Gastroesophageal sphincter (tissue), 4 donors: ENCODE measurements at regions not wholly inside any gene's neighbourhood (a gene's known extent, or its start where the extent isn't known, plus 50 kb on each side); places are given as distances from the start of the nearest gene placed in this dataset.

Experiments
- ATAC-seq: fragments of 150-250 bp; one replicate; pipeline ENCODE4 v1.9.1; 2016; ENCODE audit warnings: mild to moderate bottlenecking, moderate library complexity
- H3K27ac ChIP-seq, 4 donors: fragments of 200-600 bp; sonication (generic) in 3 of 4; 1 replicate in 3 of 4; 2 replicates in 1 of 4; pipeline ENCODE4 v1.5.1; 2016 to 2019
- H3K27me3 ChIP-seq: fragments of 200-600 bp; sonication (generic); one replicate; pipeline ENCODE4 v1.5.1; 2019
- H3K36me3 ChIP-seq, 2 donors: fragments of 200-600 bp; sonication (generic); one replicate each; pipeline ENCODE4 v1.5.1; 2019; ENCODE audit warnings: control low read depth in 1 of 2
- H3K4me1 ChIP-seq, 3 donors: fragments of 200-600 bp; sonication (generic); 1 replicate in 2 of 3; 2 replicates in 1 of 3; pipeline ENCODE4 v1.5.1; 2016 to 2019; ENCODE audit warnings: control low read depth in 2 of 3
- H3K4me3 ChIP-seq, 2 donors: fragments of 200-600 bp; sonication (generic); one replicate each; pipeline ENCODE4 v1.5.1; 2019; ENCODE audit warnings: mild to moderate bottlenecking in 1 of 2, moderate library complexity in 1 of 2
- H3K9me3 ChIP-seq, 3 donors: fragments of 200-600 bp; sonication (generic); one replicate each; pipeline ENCODE4 v1.5.1; 2017 to 2019; ENCODE audit warnings: control low read depth in 2 of 3
- EP300 ChIP-seq: sonication (generic); formaldehyde crosslinking; IDR thresholded peaks from one replicate; pipeline ENCODE4 v1.6.1; 2017; ENCODE audit warnings: antibody characterized with exemption, mild to moderate bottlenecking
- POLR2A ChIP-seq, 2 donors: fragments of 450-650 bp; IDR thresholded peaks; one replicate each; pipeline ENCODE4 v1.6.1; 2017; ENCODE audit warnings: antibody characterized with exemption in 2 of 2, mild to moderate bottlenecking in 2 of 2, moderate library complexity in 1 of 2
- POLR2AphosphoS5 ChIP-seq: sonication (generic); formaldehyde crosslinking; IDR thresholded peaks from one replicate; pipeline ENCODE4 v1.6.1; 2017; ENCODE audit warnings: antibody characterized with exemption
- WGBS, 2 donors: methylation state at CpG; one replicate each; pipeline ENCODE4 v1.1.5; 2018; ENCODE audit warnings: low coverage in 1 of 2; 5-methylcytosine and 5-hydroxymethylcytosine counted together
- TF ChIP-seq, protein P1 (sequence below), 4 experiments: fragments of 200-600 bp in 2 of 4; fragments of 450-650 bp in 2 of 4; sonication (generic) in 1 of 4; IDR thresholded peaks; one replicate each; pipeline ENCODE4 v1.5.1; 2017 to 2019; ENCODE audit warnings: antibody characterized with exemption in 4 of 4, mild to moderate bottlenecking in 2 of 4, moderate library complexity in 2 of 4

GRCh38 chr4:158080354-158080753, 92.5 kb downstream of the GASK1B start:
- H3K36me3 ChIP-seq, result no peaks in the 10 kb centered on the region
- no peak for ATAC-seq
- H3K27me3 ChIP-seq, result no peaks in the 10 kb centered on the region
- peaks cover 0 to 5% (median 0%) of the 10 kb centered on the region in 3 donors for H3K4me1 ChIP-seq
- H3K9me3 ChIP-seq, result no peaks in the 10 kb centered on the region
- TF ChIP-seq POLR2AphosphoS5 (no peak), EP300 (no peak), POLR2A (IDR thresholded peaks at IDR 0.05) (no peak)
- TF ChIP-seq, protein P1, sequence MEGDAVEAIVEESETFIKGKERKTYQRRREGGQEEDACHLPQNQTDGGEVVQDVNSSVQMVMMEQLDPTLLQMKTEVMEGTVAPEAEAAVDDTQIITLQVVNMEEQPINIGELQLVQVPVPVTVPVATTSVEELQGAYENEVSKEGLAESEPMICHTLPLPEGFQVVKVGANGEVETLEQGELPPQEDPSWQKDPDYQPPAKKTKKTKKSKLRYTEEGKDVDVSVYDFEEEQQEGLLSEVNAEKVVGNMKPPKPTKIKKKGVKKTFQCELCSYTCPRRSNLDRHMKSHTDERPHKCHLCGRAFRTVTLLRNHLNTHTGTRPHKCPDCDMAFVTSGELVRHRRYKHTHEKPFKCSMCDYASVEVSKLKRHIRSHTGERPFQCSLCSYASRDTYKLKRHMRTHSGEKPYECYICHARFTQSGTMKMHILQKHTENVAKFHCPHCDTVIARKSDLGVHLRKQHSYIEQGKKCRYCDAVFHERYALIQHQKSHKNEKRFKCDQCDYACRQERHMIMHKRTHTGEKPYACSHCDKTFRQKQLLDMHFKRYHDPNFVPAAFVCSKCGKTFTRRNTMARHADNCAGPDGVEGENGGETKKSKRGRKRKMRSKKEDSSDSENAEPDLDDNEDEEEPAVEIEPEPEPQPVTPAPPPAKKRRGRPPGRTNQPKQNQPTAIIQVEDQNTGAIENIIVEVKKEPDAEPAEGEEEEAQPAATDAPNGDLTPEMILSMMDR (IDR thresholded peaks at IDR 0.05), result no peak
- H3K4me3 ChIP-seq, result no peak overlapping the region
- 57 to 74% methylated on average over 3 of the region's 3 CpGs for WGBS, 2 donors
- H3K27ac ChIP-seq, result no peak overlapping the region

GRCh38 chr4:158079661-158080060, 93.2 kb downstream of the GASK1B start:
- TF ChIP-seq POLR2AphosphoS5 (no peak), POLR2A (IDR thresholded peaks at IDR 0.05) (no peak)
- H3K9me3 ChIP-seq, result no peaks in the 10 kb centered on the region
- ATAC-seq, result peak; percentile 36
- peaks cover 0 to 5% (median 0%) of the 10 kb centered on the region in 3 donors for H3K4me1 ChIP-seq
- no peaks in the 10 kb centered on the region for H3K36me3 ChIP-seq
- H3K27me3 ChIP-seq, result no peaks in the 10 kb centered on the region
- no peak overlapping the region for H3K4me3 ChIP-seq
- 52 to 71% methylated on average over 1 to 2 of the region's 2 CpGs for WGBS, 2 donors
- H3K27ac ChIP-seq, result no peak overlapping the region

DNA sequence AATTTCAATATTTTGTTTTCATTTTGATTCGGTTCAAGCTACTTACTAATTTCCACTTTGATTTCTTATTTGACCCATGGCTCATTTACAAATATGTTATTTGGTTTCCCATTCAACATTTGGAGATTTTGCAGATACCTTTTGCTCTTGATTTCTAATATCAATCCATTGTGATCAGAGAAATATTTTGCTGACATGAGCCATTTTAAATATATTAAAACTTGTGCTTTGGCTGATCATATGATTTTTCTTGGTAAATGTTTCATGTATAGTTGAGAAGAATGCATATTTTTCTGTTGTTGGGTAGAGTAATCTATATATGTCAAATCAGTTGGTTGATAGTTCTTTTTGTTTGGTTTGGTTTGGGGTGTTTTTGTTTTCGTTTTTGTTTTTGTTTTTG, 95.0 kb downstream of the GASK1B start:
- Histone ChIP-seq H3K27me3 (no peaks in the 10 kb centered on the region), H3K4me3 (no peak overlapping the region), H3K4me1 (peaks cover 0 to 5% (median 0%) of the 10 kb centered on the region in 3 donors), H3K9me3 (no peaks in the 10 kb centered on the region), H3K27ac (no peak overlapping the region), H3K36me3 (no peaks in the 10 kb centered on the region)
- no peak for ATAC-seq
- TF ChIP-seq POLR2A (IDR thresholded peaks at IDR 0.05) (no peak), EP300 (no peak), POLR2AphosphoS5 (no peak)
- TF ChIP-seq, protein P1 (IDR thresholded peaks at IDR 0.05), result no peak
- 86 to 90% methylated on average over 2 of the region's 2 CpGs for WGBS, 2 donors

DNA sequence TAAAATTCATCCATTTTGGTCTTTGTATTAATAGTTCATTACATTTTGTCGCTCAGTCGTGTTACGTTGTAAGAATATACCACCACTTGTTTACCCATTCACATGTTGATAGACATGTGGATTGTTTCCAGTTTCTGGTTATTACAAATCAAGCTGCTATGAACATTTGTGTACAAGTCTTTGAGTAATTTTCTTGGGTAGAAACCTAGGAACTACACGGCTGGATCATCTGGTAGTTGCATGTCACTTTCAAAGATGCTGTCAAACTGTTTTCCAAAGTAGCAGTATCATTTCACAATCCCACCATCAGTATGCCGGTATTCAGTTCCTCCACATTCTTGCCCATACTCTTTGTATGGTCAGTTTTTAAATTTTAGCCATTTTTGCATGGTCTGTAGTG, 98.0 kb downstream of the GASK1B start:
- Histone ChIP-seq H3K36me3 (no peaks in the 10 kb centered on the region), H3K9me3 (no peaks in the 10 kb centered on the region), H3K4me3 (no peak overlapping the region), H3K4me1 (peaks cover 0 to 5% (median 0%) of the 10 kb centered on the region in 3 donors), H3K27ac (no peak overlapping the region), H3K27me3 (no peaks in the 10 kb centered on the region)
- TF ChIP-seq, protein P1 (IDR thresholded peaks at IDR 0.05), result no peak
- TF ChIP-seq EP300 (no peak), POLR2A (IDR thresholded peaks at IDR 0.05) (no peak), POLR2AphosphoS5 (no peak)
- WGBS, 2 donors, result 84 to 89% methylated on average over 5 of the region's 5 CpGs
- ATAC-seq, result no peak

GRCh38 chr4:158071931-158072330, 100.9 kb downstream of the GASK1B start:
- Histone ChIP-seq H3K4me1 (peaks cover 0 to 5% (median 0%) of the 10 kb centered on the region in 3 donors), H3K9me3 (no peaks in the 10 kb centered on the region), H3K4me3 (no peak overlapping the region), H3K27ac (no peak overlapping the region), H3K36me3 (no peaks in the 10 kb centered on the region), H3K27me3 (no peaks in the 10 kb centered on the region)
- WGBS, 2 donors, result 75 to 90% methylated on average over 4 of the region's 4 CpGs
- ATAC-seq, result no peak
- TF ChIP-seq POLR2A (IDR thresholded peaks at IDR 0.05) (no peak), EP300 (no peak), POLR2AphosphoS5 (no peak)
- TF ChIP-seq, protein P1 (IDR thresholded peaks at IDR 0.05), result no peak
